Stimulated activated naive CD8-positive, alpha-beta T cell treated with anti-CD3 and anti-CD28 coated beads, Interleukin-15, amount 100 ng/mL, for 72 hours (primary cell): ENCODE measurements at regions not wholly inside any gene's neighbourhood (a gene's known extent, or its start where the extent isn't known, plus 50 kb on each side); places are given as distances from the start of the nearest gene placed in this dataset.

Experiments used
- ATAC-seq: fragments of 150-1000 bp; cut with Tn5 transposase; 2 replicates; pipeline ENCODE4 v1.10.0; 2021; ENCODE audit warnings: mild to moderate bottlenecking, moderate library complexity
- DNase-seq, 2 donors: peaks; one replicate each; pipeline ENCODE4 v3.0.0; 2021 to 2022
- H3K27ac Mint-ChIP-seq, 2 donors: one replicate each; pipeline ENCODE4 v1.8.0; 2022; ENCODE audit warnings: mild to moderate bottlenecking in 2 of 2, mixed read lengths in 2 of 2, moderate library complexity in 2 of 2
- H3K27me3 Mint-ChIP-seq: one replicate; pipeline ENCODE4 v1.8.0; 2022; ENCODE audit warnings: mixed read lengths
- H3K4me1 Mint-ChIP-seq: one replicate; pipeline ENCODE4 v1.8.0; 2022; ENCODE audit warnings: mild to moderate bottlenecking, mixed read lengths
- H3K4me3 Mint-ChIP-seq, 2 donors: one replicate each; pipeline ENCODE4 v1.8.0; 2022; ENCODE audit warnings: mild to moderate bottlenecking in 2 of 2, mixed read lengths in 2 of 2, moderate library complexity in 1 of 2
- H3K9me3 Mint-ChIP-seq, 2 donors: one replicate each; pipeline ENCODE4 v1.8.0; 2022; ENCODE audit warnings: mixed read lengths in 2 of 2

DNA sequence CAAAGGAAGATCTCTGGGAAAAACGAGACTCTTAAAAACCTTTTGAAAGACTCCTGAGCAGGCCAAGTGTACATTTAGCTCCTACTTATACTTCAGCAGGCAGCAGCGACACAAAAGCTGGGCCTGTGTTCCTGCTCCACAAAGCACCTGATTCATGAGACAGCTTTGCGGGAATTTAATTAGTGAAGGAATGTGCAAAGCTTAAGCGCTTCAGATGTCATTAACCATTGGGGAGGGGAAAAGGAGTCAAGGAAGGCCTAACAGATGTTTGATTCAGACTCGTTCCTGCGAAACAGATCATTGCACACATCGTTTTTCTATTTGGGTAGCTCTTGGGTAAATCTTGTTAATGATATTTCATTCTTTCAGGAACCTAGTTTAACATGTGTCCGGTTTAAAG lies 125.9 kb downstream of the MAIP1 start:
- no peaks in the 10 kb centered on the region for H3K4me1 Mint-ChIP-seq
- ATAC-seq (no peak), DNase-seq (no peak)
- no peak overlapping the region for H3K4me3 Mint-ChIP-seq
- H3K27me3 Mint-ChIP-seq, result no peaks in the 10 kb centered on the region
- no peak overlapping the region for H3K27ac Mint-ChIP-seq
- no peaks in the 10 kb centered on the region for H3K9me3 Mint-ChIP-seq

DNA sequence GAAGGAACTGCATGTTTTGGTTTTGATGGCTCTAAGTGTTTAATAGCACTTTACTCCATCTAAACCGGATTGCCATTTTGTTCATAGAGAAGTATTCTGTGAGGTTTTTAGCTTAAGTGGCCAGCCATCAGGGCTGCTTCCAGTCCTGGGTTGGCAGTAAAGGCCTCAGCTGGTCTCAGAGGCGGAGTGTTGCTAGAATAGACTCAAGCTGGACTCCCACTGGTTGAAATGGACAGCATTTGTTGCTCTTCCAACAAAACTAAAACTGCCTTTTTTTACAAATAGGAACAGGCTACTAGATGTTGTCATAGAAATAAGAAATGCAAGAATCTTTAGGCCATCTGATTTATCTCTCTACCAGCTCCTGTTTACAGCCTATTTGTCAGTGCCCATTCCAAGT lies 126.4 kb downstream of the MAIP1 start:
- Mint-ChIP-seq H3K4me1 (no peaks in the 10 kb centered on the region), H3K27ac (no peak overlapping the region), H3K27me3 (no peaks in the 10 kb centered on the region), H3K4me3 (no peak overlapping the region), H3K9me3 (no peaks in the 10 kb centered on the region)
- DNase-seq, result no peak
- ATAC-seq, result no peak

- no peak overlapping the region for H3K4me3 Mint-ChIP-seq
- H3K9me3 Mint-ChIP-seq, result no peaks in the 10 kb centered on the region
- no peak overlapping the region for H3K27ac Mint-ChIP-seq
- no peaks in the 10 kb centered on the region for H3K27me3 Mint-ChIP-seq
- no peaks in the 10 kb centered on the region for H3K4me1 Mint-ChIP-seq
- ATAC-seq (no peak), DNase-seq (no peak)
Observed at GRCh38 chr2:200084036-200084435, 128.7 kb downstream of the MAIP1 start.

GRCh38 chr2:200086911-200087310 lies 131.5 kb downstream of the MAIP1 start:
- peaks cover 8% of the 10 kb centered on the region for H3K27me3 Mint-ChIP-seq

DNA sequence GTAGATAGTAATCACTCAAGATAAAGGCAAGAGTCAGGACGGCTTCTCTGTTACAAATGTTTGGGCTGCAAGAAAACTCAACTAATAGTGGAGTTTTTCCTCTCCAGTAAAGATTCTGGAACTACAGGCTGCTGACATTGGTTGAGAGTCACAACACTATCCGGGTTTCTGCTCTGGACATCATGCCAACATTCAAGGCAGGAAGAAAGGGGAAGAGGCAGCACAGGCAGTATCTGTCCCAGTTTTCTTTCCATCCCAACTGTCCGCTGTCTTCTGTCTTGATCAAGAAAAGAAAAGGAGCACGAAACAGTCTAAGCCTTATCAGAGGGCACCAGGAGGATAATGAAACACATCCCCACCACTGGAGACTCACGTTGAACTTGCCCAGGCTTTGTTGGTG lies 132.1 kb downstream of the MAIP1 start:
- no peak overlapping the region for H3K4me3 Mint-ChIP-seq
- no peaks in the 10 kb centered on the region for H3K9me3 Mint-ChIP-seq
- no peak overlapping the region for H3K27ac Mint-ChIP-seq
- no peak for ATAC-seq
- DNase-seq, result no peak
- peaks cover 8% of the 10 kb centered on the region for H3K27me3 Mint-ChIP-seq
- no peaks in the 10 kb centered on the region for H3K4me1 Mint-ChIP-seq

More at GRCh38 chr2:200086911-200087310, 131.5 kb downstream of the MAIP1 start:
- Mint-ChIP-seq H3K27ac (no peak overlapping the region), H3K4me1 (no peaks in the 10 kb centered on the region), H3K4me3 (no peak overlapping the region), H3K9me3 (no peaks in the 10 kb centered on the region)
- DNase-seq, result no peak
- ATAC-seq, result no peak

- H3K4me1 Mint-ChIP-seq, result no peaks in the 10 kb centered on the region
- H3K9me3 Mint-ChIP-seq, result no peaks in the 10 kb centered on the region
- H3K27ac Mint-ChIP-seq, result no peak overlapping the region
- H3K4me3 Mint-ChIP-seq, result no peak overlapping the region
- DNase-seq (no peak), ATAC-seq (no peak)
- peaks cover 16% of the 10 kb centered on the region for H3K27me3 Mint-ChIP-seq
Observed at GRCh38 chr2:200089040-200089755, 133.8 kb downstream of the MAIP1 start.

DNA sequence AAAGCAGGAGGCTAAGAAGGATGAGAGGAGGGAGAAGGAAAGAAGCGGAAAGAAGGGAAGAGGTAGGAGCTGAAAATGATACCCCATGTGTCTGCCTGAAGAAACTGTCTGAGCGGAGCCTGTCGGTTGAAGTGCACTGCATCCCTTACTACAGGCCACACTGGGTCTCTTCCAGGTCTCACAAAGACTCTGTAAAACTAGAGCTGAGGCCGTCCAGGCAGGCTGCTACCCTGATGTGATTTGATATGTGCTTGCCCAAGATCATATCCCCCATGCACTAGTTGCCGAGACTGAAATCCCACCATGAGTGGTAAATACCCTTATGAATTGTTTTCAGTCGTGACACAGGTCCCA lies 134.4 kb downstream of the MAIP1 start:
- Mint-ChIP-seq H3K4me3 (no peak overlapping the region), H3K9me3 (no peaks in the 10 kb centered on the region), H3K27ac (no peak overlapping the region), H3K27me3 (peaks cover 16% of the 10 kb centered on the region), H3K4me1 (no peaks in the 10 kb centered on the region)
- ATAC-seq, result no peak
- no peak for DNase-seq

- DNase-seq (no peak), ATAC-seq (no peak)
- Mint-ChIP-seq H3K27ac (no peak overlapping the region), H3K9me3 (no peaks in the 10 kb centered on the region), H3K4me3 (no peak overlapping the region), H3K27me3 (peaks cover 16% of the 10 kb centered on the region), H3K4me1 (no peaks in the 10 kb centered on the region)
Observed at GRCh38 chr2:200090683-200091082, 135.3 kb downstream of the MAIP1 start.

DNA sequence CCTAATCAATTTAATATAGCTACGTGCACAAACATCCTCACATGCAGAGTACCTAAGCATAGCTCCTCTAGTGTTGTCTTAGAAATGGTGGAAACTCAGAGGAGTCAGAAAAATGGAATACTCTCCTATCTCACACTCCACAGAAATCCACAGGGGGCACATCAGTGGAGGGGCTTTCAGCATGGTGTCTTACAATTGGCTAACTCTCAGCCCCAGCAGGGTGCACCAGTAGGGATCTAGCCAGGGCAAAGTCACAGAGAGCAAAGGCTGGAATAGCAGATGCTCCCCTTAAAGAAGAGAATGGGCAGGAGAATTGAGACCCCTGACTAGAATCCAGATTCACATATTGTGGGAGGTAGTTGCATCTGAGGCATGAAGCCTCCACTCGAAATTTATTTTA lies 135.7 kb downstream of the MAIP1 start:
- H3K4me3 Mint-ChIP-seq, result no peak overlapping the region
- DNase-seq (no peak), ATAC-seq (no peak)
- H3K27ac Mint-ChIP-seq, result no peak overlapping the region
- H3K27me3 Mint-ChIP-seq, result peaks cover 16% of the 10 kb centered on the region
- H3K9me3 Mint-ChIP-seq, result no peaks in the 10 kb centered on the region
- H3K4me1 Mint-ChIP-seq, result no peaks in the 10 kb centered on the region

- H3K27ac Mint-ChIP-seq, result no peak overlapping the region
- H3K4me1 Mint-ChIP-seq, result no peaks in the 10 kb centered on the region
- no peak for DNase-seq
- H3K9me3 Mint-ChIP-seq, result no peaks in the 10 kb centered on the region
- ATAC-seq, result no peak
- peaks cover 16% of the 10 kb centered on the region for H3K27me3 Mint-ChIP-seq
- no peak overlapping the region for H3K4me3 Mint-ChIP-seq
Observed at GRCh38 chr2:200092235-200092634, 136.9 kb downstream of the MAIP1 start.

- no peak overlapping the region for H3K27ac Mint-ChIP-seq
- no peak overlapping the region for H3K4me3 Mint-ChIP-seq
- H3K4me1 Mint-ChIP-seq, result no peaks in the 10 kb centered on the region
- ATAC-seq (no peak), DNase-seq (no peak)
- no peaks in the 10 kb centered on the region for H3K9me3 Mint-ChIP-seq
- peaks cover 15% of the 10 kb centered on the region for H3K27me3 Mint-ChIP-seq
Observed at GRCh38 chr2:200095436-200095835, 140.1 kb downstream of the MAIP1 start.

DNA sequence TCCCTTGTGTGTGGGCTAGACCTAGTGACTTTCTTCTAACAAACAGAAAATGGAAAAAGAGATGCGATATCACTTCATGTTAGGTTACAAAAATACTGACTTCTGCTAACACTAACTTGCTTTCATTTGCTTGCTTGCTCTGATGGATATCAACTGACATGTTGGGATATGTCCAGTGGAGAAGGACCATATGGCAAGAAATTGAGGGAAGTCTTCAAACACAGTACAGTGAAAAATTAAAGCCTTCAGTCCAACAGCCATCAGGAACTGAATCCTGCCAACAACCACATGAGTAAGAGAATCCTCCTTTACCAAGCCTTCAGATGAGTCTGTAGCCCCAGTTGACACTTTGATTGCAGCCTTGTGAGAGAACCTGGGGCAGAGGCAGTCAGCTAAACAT lies 143.9 kb downstream of the MAIP1 start:
- DNase-seq (no peak), ATAC-seq (no peak)
- H3K27me3 Mint-ChIP-seq, result peaks cover 8% of the 10 kb centered on the region
- no peaks in the 10 kb centered on the region for H3K4me1 Mint-ChIP-seq
- H3K27ac Mint-ChIP-seq, result no peak overlapping the region
- no peak overlapping the region for H3K4me3 Mint-ChIP-seq
- no peaks in the 10 kb centered on the region for H3K9me3 Mint-ChIP-seq

GRCh38 chr2:200100027-200100426 lies 144.6 kb downstream of the MAIP1 start:
- H3K27ac Mint-ChIP-seq, result no peak overlapping the region
- ATAC-seq (no peak), DNase-seq (no peak)
- H3K4me1 Mint-ChIP-seq, result no peaks in the 10 kb centered on the region
- no peaks in the 10 kb centered on the region for H3K9me3 Mint-ChIP-seq
- peaks cover 8% of the 10 kb centered on the region for H3K27me3 Mint-ChIP-seq
- H3K4me3 Mint-ChIP-seq, result no peak overlapping the region

DNA sequence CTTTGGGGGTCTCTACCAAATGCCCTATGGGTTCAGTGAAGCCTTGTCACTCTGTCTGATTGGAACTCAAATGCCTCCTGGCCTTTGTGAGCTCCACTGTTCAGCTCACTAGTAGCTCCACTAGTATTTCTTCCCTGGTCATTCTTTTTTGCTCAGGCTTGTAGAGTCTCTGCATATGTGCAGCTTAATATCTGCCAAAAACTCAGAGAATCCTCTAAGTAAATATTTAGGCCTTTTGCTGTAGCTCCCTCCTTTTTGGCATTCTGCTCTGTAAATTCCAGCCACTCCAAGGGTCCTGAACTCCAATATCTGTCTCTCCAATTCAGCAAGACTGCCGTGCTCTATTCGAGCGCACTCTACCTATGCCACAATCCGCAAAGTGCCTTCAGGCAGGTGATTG lies 146.5 kb downstream of the MAIP1 start:
- Mint-ChIP-seq H3K4me1 (no peaks in the 10 kb centered on the region), H3K27me3 (peaks cover 8% of the 10 kb centered on the region), H3K9me3 (no peaks in the 10 kb centered on the region), H3K4me3 (no peak overlapping the region), H3K27ac (no peak overlapping the region)
- ATAC-seq (no peak), DNase-seq (no peak)

DNA sequence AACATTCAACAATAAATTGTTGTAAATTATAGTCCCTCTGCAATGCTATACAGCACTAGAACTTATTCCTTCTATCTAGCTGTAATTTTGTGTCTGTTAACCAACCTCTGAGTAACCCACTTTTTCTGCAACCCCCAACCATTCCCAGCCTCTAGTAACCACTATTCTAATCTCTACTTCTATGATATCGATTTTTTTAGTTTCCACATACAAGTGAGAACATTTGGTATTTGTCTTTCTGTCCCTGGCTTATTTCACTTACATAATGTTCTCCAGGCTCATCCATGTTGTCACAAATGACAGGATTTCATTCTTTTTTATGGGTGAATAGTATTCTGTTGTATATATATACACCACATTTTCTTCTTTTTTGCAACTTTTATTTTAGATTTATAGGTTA lies 147.6 kb downstream of the MAIP1 start:
- H3K27me3 Mint-ChIP-seq, result peaks cover 8% of the 10 kb centered on the region
- H3K4me1 Mint-ChIP-seq, result no peaks in the 10 kb centered on the region
- ATAC-seq, result no peak
- no peaks in the 10 kb centered on the region for H3K9me3 Mint-ChIP-seq
- H3K27ac Mint-ChIP-seq, result no peak overlapping the region
- no peak overlapping the region for H3K4me3 Mint-ChIP-seq
- DNase-seq, result no peak

- Mint-ChIP-seq H3K9me3 (no peaks in the 10 kb centered on the region), H3K4me3 (no peak overlapping the region)
Observed at GRCh38 chr2:200104015-200104414, 148.6 kb downstream of the MAIP1 start.

GRCh38 chr2:200107514-200108217 lies 152.3 kb downstream of the MAIP1 start:
- ATAC-seq (no peak), DNase-seq (no peak)
- Mint-ChIP-seq H3K27me3 (no peaks in the 10 kb centered on the region), H3K9me3 (no peaks in the 10 kb centered on the region), H3K4me3 (no peak overlapping the region), H3K27ac (no peak overlapping the region), H3K4me1 (no peaks in the 10 kb centered on the region)

More at GRCh38 chr2:200104015-200104414, 148.6 kb downstream of the MAIP1 start:
- Mint-ChIP-seq H3K27me3 (peaks cover 8% of the 10 kb centered on the region), H3K27ac (peak overlapping the region in 1 of 2 donors; percentile 19), H3K4me1 (no peaks in the 10 kb centered on the region)
- DNase-seq (no peak), ATAC-seq (no peak)
